Loucy (cell line): ENCODE measurements at regions not wholly inside any gene's neighbourhood (a gene's known extent, or its start where the extent isn't known, plus 50 kb on each side); places are given as distances from the start of the nearest gene placed in this dataset.

Source experiments
- CTCF ChIP-seq: fragments of 200-600 bp; sonication (generic); conservative IDR thresholded peaks from 2 replicates; pipeline ENCODE4 v1.5.1; 2014; ENCODE audit warnings: mild to moderate bottlenecking, antibody characterized with exemption, low read length
- EZH2phosphoT487 ChIP-seq: fragments of 200-600 bp; IDR thresholded peaks from 2 replicates; pipeline ENCODE4 v1.6.1; 2018; ENCODE audit warnings: antibody characterized with exemption, mild to moderate bottlenecking, moderate library complexity, borderline replicate concordance

GRCh38 chr2:191748059-191748461, 70.1 kb downstream of the NABP1 start:
- TF ChIP-seq CTCF (no peak), EZH2phosphoT487 (no peak)
